HEK293T (cell line): ENCODE measurements at regions not wholly inside any gene's neighbourhood (a gene's known extent, or its start where the extent isn't known, plus 50 kb on each side); places are given as distances from the start of the nearest gene placed in this dataset.

Experiments
- CTCF ChIA-PET: fragments of 350-600 bp; formaldehyde crosslinking; extraction: SDS; loops from one replicate; lab custom pipeline; 2021; ENCODE audit warnings: antibody characterized with exemption, inconsistent platforms; lab: Yijun Ruan, JAX
- POLR2A ChIA-PET: fragments of 350-600 bp; formaldehyde crosslinking; extraction: SDS; loops from one replicate; lab custom pipeline; 2020; ENCODE audit warnings: antibody characterized with exemption, inconsistent platforms; lab: Yijun Ruan, JAX
- DNase-seq: peaks from one replicate; pipeline ENCODE4 v3.0.0; 2012; ENCODE audit warnings: mixed read lengths; ENCODE audit errors: extremely low spot score
- ARNT ChIP-seq: fragments of 450-650 bp; IDR thresholded peaks from 2 replicates; pipeline ENCODE4 v1.6.1; 2017; ENCODE audit warnings: mild to moderate bottlenecking
- BHLHE40 ChIP-seq: fragments of 450-650 bp; IDR thresholded peaks from 2 replicates; pipeline ENCODE4 v1.6.1; 2016; ENCODE audit warnings: mild to moderate bottlenecking, moderate library complexity, borderline replicate concordance
- CTBP1 ChIP-seq: fragments of 450-650 bp; IDR thresholded peaks from 2 replicates; pipeline ENCODE4 v1.6.1; 2016; ENCODE audit warnings: borderline replicate concordance
- ELF4 ChIP-seq: fragments of 450-650 bp; IDR thresholded peaks from 2 replicates; pipeline ENCODE4 v1.6.1; 2017; ENCODE audit warnings: antibody characterized with exemption
- FOXA1 ChIP-seq: fragments of 450-650 bp; IDR thresholded peaks from 2 replicates; pipeline ENCODE4 v1.6.1; 2016; ENCODE audit warnings: mild to moderate bottlenecking
- FOXK2 ChIP-seq: fragments of 450-650 bp; IDR thresholded peaks from 2 replicates; pipeline ENCODE4 v1.6.1; 2016; ENCODE audit warnings: mild to moderate bottlenecking
- FOXM1 ChIP-seq: fragments of 450-650 bp; IDR thresholded peaks from 2 replicates; pipeline ENCODE4 v1.6.1; 2017; ENCODE audit warnings: mild to moderate bottlenecking, borderline replicate concordance
- HDGF ChIP-seq: fragments of 450-650 bp; IDR thresholded peaks from 2 replicates; pipeline ENCODE4 v1.6.1; 2017; ENCODE audit warnings: antibody characterized with exemption, borderline replicate concordance
- L3MBTL2 ChIP-seq: fragments of 450-650 bp; conservative IDR thresholded peaks from 2 replicates; pipeline ENCODE4 v1.6.1; 2016; ENCODE audit warnings: mild to moderate bottlenecking
- LEF1 ChIP-seq: fragments of 450-650 bp; IDR thresholded peaks from 2 replicates; pipeline ENCODE4 v1.6.1; 2017; ENCODE audit warnings: mild to moderate bottlenecking, borderline replicate concordance
- NFRKB ChIP-seq: fragments of 450-650 bp; IDR thresholded peaks from 2 replicates; pipeline ENCODE4 v1.6.1; 2016; ENCODE audit warnings: mild to moderate bottlenecking, moderate library complexity
- PKNOX1 ChIP-seq: fragments of 450-650 bp; IDR thresholded peaks from 2 replicates; pipeline ENCODE4 v1.6.1; 2016
- SP1 ChIP-seq: fragments of 450-650 bp; IDR thresholded peaks from 2 replicates; pipeline ENCODE4 v1.6.1; 2017
- SUZ12 ChIP-seq: fragments of 450-650 bp; IDR thresholded peaks from 2 replicates; pipeline ENCODE4 v1.6.1; 2016; ENCODE audit warnings: mild to moderate bottlenecking
- TARDBP ChIP-seq: fragments of 450-650 bp; IDR thresholded peaks from 2 replicates; pipeline ENCODE4 v1.6.1; 2016
- ZNF384 ChIP-seq: fragments of 450-650 bp; IDR thresholded peaks from 2 replicates; pipeline ENCODE4 v1.6.1; 2016

GRCh38 chr7:19322002-19322401 lies 176.8 kb upstream of the FERD3L start:
- TF ChIP-seq L3MBTL2: no peak
- no peak for TF ChIP-seq CTBP1
- no peak for TF ChIP-seq ZNF384
- TF ChIP-seq FOXA1: no peak
- TF ChIP-seq ELF4: no peak
- 0 out of 2 replicates have a peak, but pooled peaks have one; percentile 20 for TF ChIP-seq PKNOX1

GRCh38 chr7:19318287-19318686 lies 173.1 kb upstream of the FERD3L start:
- TF ChIP-seq FOXK2 (no peak), TARDBP (no peak), PKNOX1 (no peak), SP1 (no peak), FOXA1 (no peak), SUZ12 (no peak), LEF1 (no peak), CTBP1 (no peak), ZNF384 (no peak), ARNT (no peak), ELF4 (no peak), HDGF (no peak), NFRKB (no peak)
- CTCF ChIA-PET: no interaction called here
- DNase-seq: no peak
- POLR2A ChIA-PET: no interaction called here

More at GRCh38 chr7:19322002-19322401, 176.8 kb upstream of the FERD3L start:
- no peak for DNase-seq
- ChIA-PET CTCF (interaction anchor here (0.6 kb wide), 1 partner anchor 77 kb away, joined by 3 read pairs; no protein-coding TSS in a partner anchor), POLR2A (no interaction called here)

- TF ChIP-seq SP1 (no peak), TARDBP (no peak), CTBP1 (no peak)
- DNase-seq: no peak
- CTCF ChIA-PET: no interaction called here
- POLR2A ChIA-PET: no interaction called here
Observed at GRCh38 chr7:19317461-19317860, 172.2 kb upstream of the FERD3L start.

- POLR2A ChIA-PET: no interaction called here
- CTCF ChIA-PET: no interaction called here
- TF ChIP-seq NFRKB (no peak), TARDBP (no peak), ZNF384 (no peak), FOXM1 (no peak), CTBP1 (no peak), HDGF (no peak), SP1 (no peak), ARNT (no peak), LEF1 (no peak), FOXA1 (no peak), BHLHE40 (no peak), ELF4 (no peak), FOXK2 (no peak), PKNOX1 (no peak), SUZ12 (no peak), L3MBTL2 (no peak)
- no peak for DNase-seq
Observed at GRCh38 chr7:19312416-19312815, 167.2 kb upstream of the FERD3L start.

GRCh38 chr7:19307554-19307953 lies 162.3 kb upstream of the FERD3L start:
- DNase-seq: no peak
- POLR2A ChIA-PET: no interaction called here
- TF ChIP-seq HDGF: no peak
- no peak for TF ChIP-seq FOXK2
- no peak for TF ChIP-seq L3MBTL2
- TF ChIP-seq CTBP1: no peak
- no peak for TF ChIP-seq ARNT
- no peak for TF ChIP-seq NFRKB
- TF ChIP-seq SP1: no peak
- no peak for TF ChIP-seq BHLHE40
- TF ChIP-seq LEF1: no peak
- no peak for TF ChIP-seq SUZ12
- TF ChIP-seq ELF4: no peak
- TF ChIP-seq PKNOX1: no peak
- no peak for TF ChIP-seq ZNF384
- TF ChIP-seq FOXM1: no peak
- CTCF ChIA-PET: no interaction called here

- no peak for TF ChIP-seq L3MBTL2
- TF ChIP-seq SP1: no peak
- CTCF ChIA-PET: interaction anchor here (0.6 to 0.7 kb wide), 2 partner anchors 81 to 186 kb away, joined by 3 to 4 read pairs; no protein-coding TSS in a partner anchor
- POLR2A ChIA-PET: no interaction called here
- no peak for DNase-seq
Observed at GRCh38 chr7:19305698-19306097, 160.5 kb upstream of the FERD3L start.

GRCh38 chr7:19304086-19304485 lies 158.9 kb upstream of the FERD3L start:
- CTCF ChIA-PET: no interaction called here
- no peak for TF ChIP-seq NFRKB
- no peak for TF ChIP-seq PKNOX1
- TF ChIP-seq L3MBTL2: no peak
- TF ChIP-seq ELF4: no peak
- no peak for TF ChIP-seq SUZ12
- no peak for TF ChIP-seq HDGF
- TF ChIP-seq FOXK2: no peak
- no peak for TF ChIP-seq FOXA1
- no peak for TF ChIP-seq TARDBP
- no peak for DNase-seq
- POLR2A ChIA-PET: no interaction called here
